ENCODE measurements at regions not wholly inside any gene's neighbourhood (a gene's known extent, or its start where the extent isn't known, plus 50 kb on each side); places are given as distances from the start of the nearest gene placed in this dataset.

DNA sequence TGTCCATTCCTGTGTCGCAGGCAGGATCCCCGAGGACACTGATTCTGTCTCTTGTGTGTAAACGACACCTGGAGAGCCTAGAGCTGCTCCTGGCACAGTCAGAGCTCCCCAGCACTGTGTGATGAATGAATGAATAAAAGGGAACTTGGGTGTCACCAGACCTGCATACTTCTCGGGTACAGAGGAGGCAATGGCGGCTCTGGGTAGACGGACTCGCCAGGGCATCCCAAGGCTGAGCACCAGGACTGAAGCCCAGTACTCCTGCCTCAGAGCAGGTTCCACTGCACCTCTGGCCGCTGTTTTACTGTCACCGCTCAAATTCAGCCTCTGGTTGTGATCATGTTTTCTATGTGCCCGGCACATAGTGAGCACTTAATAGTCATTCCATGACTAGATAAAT, 255.8 kb downstream of the GLRX3 start:
- TF ChIP-seq, protein P1, sequence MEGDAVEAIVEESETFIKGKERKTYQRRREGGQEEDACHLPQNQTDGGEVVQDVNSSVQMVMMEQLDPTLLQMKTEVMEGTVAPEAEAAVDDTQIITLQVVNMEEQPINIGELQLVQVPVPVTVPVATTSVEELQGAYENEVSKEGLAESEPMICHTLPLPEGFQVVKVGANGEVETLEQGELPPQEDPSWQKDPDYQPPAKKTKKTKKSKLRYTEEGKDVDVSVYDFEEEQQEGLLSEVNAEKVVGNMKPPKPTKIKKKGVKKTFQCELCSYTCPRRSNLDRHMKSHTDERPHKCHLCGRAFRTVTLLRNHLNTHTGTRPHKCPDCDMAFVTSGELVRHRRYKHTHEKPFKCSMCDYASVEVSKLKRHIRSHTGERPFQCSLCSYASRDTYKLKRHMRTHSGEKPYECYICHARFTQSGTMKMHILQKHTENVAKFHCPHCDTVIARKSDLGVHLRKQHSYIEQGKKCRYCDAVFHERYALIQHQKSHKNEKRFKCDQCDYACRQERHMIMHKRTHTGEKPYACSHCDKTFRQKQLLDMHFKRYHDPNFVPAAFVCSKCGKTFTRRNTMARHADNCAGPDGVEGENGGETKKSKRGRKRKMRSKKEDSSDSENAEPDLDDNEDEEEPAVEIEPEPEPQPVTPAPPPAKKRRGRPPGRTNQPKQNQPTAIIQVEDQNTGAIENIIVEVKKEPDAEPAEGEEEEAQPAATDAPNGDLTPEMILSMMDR (IDR thresholded peaks at IDR 0.05 in 4 of 5, conservative IDR thresholded peaks at IDR 0.05 in 1 of 5), result no peak
- TF ChIP-seq POLR2A (IDR thresholded peaks at IDR 0.05), result no peak
